Heart right ventricle (tissue), 16 donors: ENCODE measurements at regions not wholly inside any gene's neighbourhood (a gene's known extent, or its start where the extent isn't known, plus 50 kb on each side); places are given as distances from the start of the nearest gene placed in this dataset.

Experiments used
- ATAC-seq, 8 donors: fragments of 200-7000 bp; cut with Tn5 transposase; one replicate each; pipeline ENCODE4 v1.9.1; 2020; ENCODE audit warnings: mild to moderate bottlenecking in 8 of 8, moderate library complexity in 8 of 8, moderate number of reproducible peaks in 1 of 8
- DNase-seq, 2 donors: peaks; one replicate each; pipeline ENCODE4 v3.0.0-alpha.2; 2020
- H3K27ac ChIP-seq, 10 donors: fragments of 200-600 bp; sonication (generic) in 2 of 10; one replicate each; pipeline versions ENCODE4 v1.5.0 to v1.8.0; 2020 to 2022; ENCODE audit warnings: mild to moderate bottlenecking in 3 of 10
- H3K27me3 ChIP-seq, 7 donors: fragments of 200-600 bp; one replicate each; pipeline ENCODE4 v1.8.0; 2021 to 2022; ENCODE audit warnings: mild to moderate bottlenecking in 2 of 7
- H3K36me3 ChIP-seq, 9 donors: fragments of 200-600 bp; sonication (generic) in 1 of 9; one replicate each; pipeline versions ENCODE4 v1.5.0 to v1.8.0; 2020 to 2022; ENCODE audit warnings: mild to moderate bottlenecking in 2 of 9
- H3K4me1 ChIP-seq, 9 donors: fragments of 200-600 bp; sonication (generic) in 1 of 9; one replicate each; pipeline versions ENCODE4 v1.5.0 to v1.8.0; 2020 to 2022; ENCODE audit warnings: mild to moderate bottlenecking in 4 of 9
- H3K4me3 ChIP-seq, 10 donors: fragments of 200-600 bp; sonication (generic) in 2 of 10; one replicate each; pipeline versions ENCODE4 v1.5.0 to v1.8.0; 2020 to 2022; ENCODE audit warnings: mild to moderate bottlenecking in 7 of 10, moderate library complexity in 2 of 10
- H3K9me3 ChIP-seq, 11 donors: fragments of 200-600 bp in 10 of 11; sonication (generic) in 2 of 11; one replicate each; pipeline versions ENCODE4 v1.5.0 to v1.8.0; 2013 to 2022; ENCODE audit warnings: mild to moderate bottlenecking in 2 of 11, control low read depth in 1 of 11, moderate library complexity in 1 of 11
- WGBS, 2 donors: extraction: QIAGEN DNeasy Blood & Tissue Kit; methylation state at CpG; one replicate each; pipeline ENCODE4 v1.1.7; 2013; ENCODE audit warnings: inconsistent platforms in 1 of 2; 5-methylcytosine and 5-hydroxymethylcytosine counted together
- intact Hi-C, 10 donors: fragments of 100-400 bp; cut with DNase I; formaldehyde crosslinking; loops; one replicate each; pipeline versions ENCODE4 v1.11.1 to v1.14.2; 2022
- TF ChIP-seq, protein P1 (sequence below), 9 donors: fragments of 200-600 bp; sonication (generic) in 2 of 9; IDR thresholded peaks; one replicate each; pipeline versions ENCODE4 v1.5.0 to v1.8.0; 2021 to 2022; ENCODE audit warnings: antibody characterized with exemption in 9 of 9, mild to moderate bottlenecking in 5 of 9, moderate library complexity in 1 of 9
- donor health status: Arrhythmogenic right ventricular cardiomyopathy.
- donor health status: ischemic (EF 13 %, LVEDD 7.1; RV severe dilation, severe dysfunction).
- donor health status: healthy with polysubstance abuse.
- donor health status: DM: no; HTN: yes; CAD: no.
- donor health status: DM: no; HTN: no; CAD: no.
- donor health status: ischemic (EF 25% LVEDD 6.9; RV normal size, moderate dysfunction).
- donor health status: ischemic (EF 25% LVEDD 5.7; RV mildly dilated, moderate dysfunction).
- donor health status: healthy.
- donor health status: DM: yes; HTN: yes; CAD: no.
- donor health status: Ischemic cardiomyopathy.
- donor health status: ischemic (EF 35%, LVEDD 5.7; RV mildly dilated, moderate dysfunction).
- donor health status: nonischemic (EF 11% LVEDD 7.7; RV severe dilation, severe dysfunction).
- donor health status: DM: yes; HTN: yes; CAD: no.
- donor health status: PGD.
- donor health status: ischemic (EF 29% LVEDD 5.4; RV normal size, mild dysfunction).
- donor health status: nonischemic (EF 23%, LVEDD 6.1; RV moderate dilation, normal function).

DNA sequence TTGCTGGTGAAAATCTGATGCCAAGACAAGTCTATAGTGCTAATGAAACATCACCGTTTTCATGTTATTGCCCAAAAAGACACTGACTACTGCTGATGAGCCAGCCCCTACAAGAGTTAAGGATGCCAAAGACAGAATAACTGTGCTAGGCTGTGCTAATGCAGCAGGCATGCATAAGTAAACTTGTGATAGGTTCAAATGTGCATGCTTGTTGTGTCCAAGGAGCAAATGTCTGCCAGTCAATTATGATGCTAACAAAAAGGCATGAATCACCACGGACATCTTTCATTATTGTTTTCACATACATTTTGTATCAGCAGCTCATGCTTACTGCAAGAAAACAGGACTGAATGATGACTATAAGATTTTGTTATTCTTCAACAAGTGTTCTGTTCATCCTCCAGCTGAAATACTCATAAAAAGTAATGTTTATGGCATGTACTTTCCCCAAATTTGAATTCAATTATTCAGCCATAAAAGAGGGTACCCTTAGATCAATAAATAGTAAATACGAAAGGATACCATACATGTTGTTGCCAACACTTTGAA, 306.9 kb upstream of the ARSJ start:
- TF ChIP-seq, protein P1, sequence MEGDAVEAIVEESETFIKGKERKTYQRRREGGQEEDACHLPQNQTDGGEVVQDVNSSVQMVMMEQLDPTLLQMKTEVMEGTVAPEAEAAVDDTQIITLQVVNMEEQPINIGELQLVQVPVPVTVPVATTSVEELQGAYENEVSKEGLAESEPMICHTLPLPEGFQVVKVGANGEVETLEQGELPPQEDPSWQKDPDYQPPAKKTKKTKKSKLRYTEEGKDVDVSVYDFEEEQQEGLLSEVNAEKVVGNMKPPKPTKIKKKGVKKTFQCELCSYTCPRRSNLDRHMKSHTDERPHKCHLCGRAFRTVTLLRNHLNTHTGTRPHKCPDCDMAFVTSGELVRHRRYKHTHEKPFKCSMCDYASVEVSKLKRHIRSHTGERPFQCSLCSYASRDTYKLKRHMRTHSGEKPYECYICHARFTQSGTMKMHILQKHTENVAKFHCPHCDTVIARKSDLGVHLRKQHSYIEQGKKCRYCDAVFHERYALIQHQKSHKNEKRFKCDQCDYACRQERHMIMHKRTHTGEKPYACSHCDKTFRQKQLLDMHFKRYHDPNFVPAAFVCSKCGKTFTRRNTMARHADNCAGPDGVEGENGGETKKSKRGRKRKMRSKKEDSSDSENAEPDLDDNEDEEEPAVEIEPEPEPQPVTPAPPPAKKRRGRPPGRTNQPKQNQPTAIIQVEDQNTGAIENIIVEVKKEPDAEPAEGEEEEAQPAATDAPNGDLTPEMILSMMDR (IDR thresholded peaks at IDR 0.05) = no peak
- no peaks in the 10 kb centered on the region for H3K36me3 ChIP-seq
- intact Hi-C loops = no loop called here
- H3K4me3 ChIP-seq = no peak overlapping the region
- DNase-seq = no peak
- no peaks in the 10 kb centered on the region for H3K27me3 ChIP-seq
- 81 to 92% methylated on average over 3 of the region's 3 CpGs for WGBS, 2 donors
- H3K27ac ChIP-seq = no peak overlapping the region
- H3K4me1 ChIP-seq = no peaks in the 10 kb centered on the region
- no peak for ATAC-seq
- H3K9me3 ChIP-seq = peaks cover 0 to 20% (median 0%) of the 10 kb centered on the region in 11 donors

DNA sequence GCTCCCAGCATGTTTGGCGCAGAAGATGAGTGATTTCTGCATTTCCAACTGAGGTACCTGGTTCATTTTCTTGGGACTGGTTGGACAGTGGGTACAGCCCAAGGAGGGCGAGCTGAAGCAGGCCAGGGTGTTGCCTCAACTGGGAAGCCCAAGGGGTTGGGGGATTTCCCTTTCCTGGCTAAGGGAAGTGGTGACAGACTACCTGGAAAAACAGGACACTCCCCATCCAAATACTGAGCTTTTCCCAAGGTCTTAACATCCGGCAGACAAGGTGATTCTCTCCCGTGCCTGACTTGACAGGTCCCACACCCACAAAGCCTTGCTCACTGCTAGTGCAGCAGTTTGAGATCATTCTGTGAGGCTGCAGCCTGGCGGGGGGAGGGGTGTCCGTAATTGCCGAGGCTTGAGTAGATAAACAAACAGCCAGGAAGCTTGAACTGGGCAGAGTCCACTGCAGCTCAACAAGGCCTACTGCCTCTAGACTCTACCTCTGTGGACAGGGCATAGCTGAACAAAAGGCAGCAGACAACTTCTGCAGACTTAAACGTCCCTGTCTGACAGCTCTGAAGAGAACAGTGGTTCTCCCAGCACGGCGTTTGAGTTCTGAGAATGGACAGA, 307.7 kb upstream of the ARSJ start:
- 76 to 81% methylated on average over 10 of the region's 10 CpGs for WGBS, 2 donors
- intact Hi-C loops = no loop called here

DNA sequence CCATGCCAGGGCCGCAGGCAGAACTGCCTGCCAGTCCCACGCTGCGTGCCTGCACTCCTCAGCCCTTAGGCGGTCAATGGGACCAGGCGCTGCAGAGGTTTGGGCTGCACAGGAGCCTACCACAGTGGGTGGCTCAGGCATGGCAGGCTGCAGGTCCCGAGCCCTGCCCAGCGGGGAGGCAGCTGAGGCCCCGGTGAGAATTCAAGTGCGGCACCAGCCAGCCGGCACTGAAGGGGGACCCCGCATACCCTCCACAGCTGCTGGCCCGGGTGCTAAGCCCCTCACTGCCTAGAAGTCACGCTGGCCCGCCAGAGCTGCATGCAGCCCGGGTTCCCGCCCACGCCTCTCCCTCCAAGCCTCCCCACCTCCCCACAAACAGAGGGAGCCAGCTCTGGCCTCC, 302.5 kb upstream of the UGT8 start:
- peaks cover 0 to 42% (median 6%) of the 10 kb centered on the region in 11 donors for H3K9me3 ChIP-seq
- intact Hi-C loops = no loop called here
- TF ChIP-seq, protein P1 (IDR thresholded peaks at IDR 0.05) = no peak
- WGBS, 2 donors = 90 to 92% methylated on average over 16 to 17 of the region's 17 CpGs
- DNase-seq (no peak), ATAC-seq (no peak)
- H3K27ac ChIP-seq = no peak overlapping the region
- H3K4me1 ChIP-seq = no peaks in the 10 kb centered on the region
- no peak overlapping the region for H3K4me3 ChIP-seq
- H3K27me3 ChIP-seq = no peaks in the 10 kb centered on the region
- no peaks in the 10 kb centered on the region for H3K36me3 ChIP-seq

More for the DNA sequence above, 307.7 kb upstream of the ARSJ start:
- TF ChIP-seq, protein P1 (IDR thresholded peaks at IDR 0.05) = no peak
- ATAC-seq = no peak
- Histone ChIP-seq H3K27me3 (no peaks in the 10 kb centered on the region), H3K27ac (no peak overlapping the region), H3K4me3 (no peak overlapping the region), H3K9me3 (peaks cover 0 to 28% (median 2%) of the 10 kb centered on the region in 11 donors), H3K4me1 (no peaks in the 10 kb centered on the region), H3K36me3 (no peaks in the 10 kb centered on the region)
- no peak for DNase-seq

DNA sequence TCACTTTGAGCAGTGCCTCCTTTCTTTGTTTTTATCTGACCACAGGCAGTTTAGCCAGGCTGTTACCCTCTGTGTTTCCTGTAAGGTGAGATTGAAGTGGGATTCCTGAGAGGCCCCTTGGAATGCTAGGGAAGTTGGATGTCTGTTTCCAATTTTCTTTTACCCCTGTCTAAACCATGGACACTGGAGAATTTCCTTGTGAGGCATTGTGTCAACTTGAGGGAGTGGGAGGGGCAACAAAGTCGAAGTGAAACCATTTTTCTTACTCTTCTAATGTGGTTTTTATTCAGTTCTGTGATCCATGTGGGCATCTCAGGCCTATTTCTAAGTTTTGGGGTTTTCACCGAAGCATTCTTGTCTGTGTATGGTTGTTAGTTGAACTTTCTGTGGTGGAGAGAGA, 296.1 kb upstream of the UGT8 start:
- WGBS, 2 donors = 71 to 74% methylated on average over 2 of the region's 2 CpGs
- TF ChIP-seq, protein P1 (IDR thresholded peaks at IDR 0.05) = no peak
- H3K27ac ChIP-seq = no peak overlapping the region

More for the DNA sequence above, 296.1 kb upstream of the UGT8 start:
- Histone ChIP-seq H3K36me3 (no peaks in the 10 kb centered on the region), H3K27me3 (no peaks in the 10 kb centered on the region), H3K4me3 (no peak overlapping the region), H3K9me3 (peaks cover 0 to 9% (median 0%) of the 10 kb centered on the region in 11 donors), H3K4me1 (no peaks in the 10 kb centered on the region)
- ATAC-seq (no peak), DNase-seq (no peak)
- intact Hi-C loops = no loop called here
